ENCODE measurements at regions not wholly inside any gene's neighbourhood (a gene's known extent, or its start where the extent isn't known, plus 50 kb on each side); places are given as distances from the start of the nearest gene placed in this dataset.

DNA sequence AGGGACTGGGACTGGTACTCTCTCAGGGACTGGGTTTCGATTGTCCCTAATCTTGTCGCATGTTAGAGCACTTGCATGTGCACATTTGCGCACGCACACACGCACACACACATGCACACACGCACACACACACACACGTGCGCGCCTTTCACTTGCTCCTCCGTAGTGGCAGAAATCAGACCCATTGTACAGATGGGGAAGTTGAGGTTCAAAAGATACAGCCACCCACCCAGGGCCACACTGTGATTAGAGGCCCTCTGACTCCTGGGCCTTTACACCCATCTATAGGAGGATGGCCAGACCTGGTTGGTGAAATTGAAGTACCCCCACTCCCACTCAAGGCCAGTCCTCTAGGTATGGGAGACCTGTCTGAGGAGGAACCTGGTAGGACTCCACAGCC, 167.8 kb upstream of the LHX5 start:
- no peak for TF ChIP-seq CTCF (IDR thresholded peaks at IDR 0.05)
- DNase-seq (ENCODE audit: low spot score), result no peak
- no peak overlapping the region for H3K4me3 ChIP-seq
- no peak overlapping the region for H3K27ac ChIP-seq

GRCh38 chr12:113638460-113638775, 166.7 kb upstream of the LHX5 start:
- no peak overlapping the region for H3K4me3 ChIP-seq
- TF ChIP-seq CTCF (IDR thresholded peaks at IDR 0.05), result no peak
- no peak overlapping the region for H3K27ac ChIP-seq
- no peak for DNase-seq (ENCODE audit: low spot score)

DNA sequence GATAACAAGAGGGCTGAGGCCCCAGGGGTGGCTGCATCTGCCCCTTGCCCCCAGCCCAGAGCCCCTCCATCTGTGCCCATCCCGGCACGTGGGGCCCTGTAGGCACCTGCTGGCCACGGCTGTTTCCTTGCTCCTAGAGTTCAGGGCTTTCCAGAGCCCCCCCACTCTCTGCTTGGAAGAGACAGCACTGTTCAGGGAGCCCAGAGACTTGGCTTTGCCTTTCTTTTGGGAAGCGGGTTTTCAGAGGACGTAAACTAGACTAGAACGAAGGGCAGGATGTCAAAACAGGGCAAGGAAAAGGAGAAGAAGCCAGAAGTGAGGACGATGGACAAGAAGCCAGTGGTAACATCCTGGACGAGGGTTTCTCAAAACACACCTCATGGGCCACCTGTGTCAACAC, 163.3 kb upstream of the LHX5 start:
- Histone ChIP-seq H3K4me3 (no peak overlapping the region), H3K27ac (no peak overlapping the region)
- DNase-seq (ENCODE audit: low spot score), result no peak
- TF ChIP-seq CTCF (IDR thresholded peaks at IDR 0.05), result no peak

DNA sequence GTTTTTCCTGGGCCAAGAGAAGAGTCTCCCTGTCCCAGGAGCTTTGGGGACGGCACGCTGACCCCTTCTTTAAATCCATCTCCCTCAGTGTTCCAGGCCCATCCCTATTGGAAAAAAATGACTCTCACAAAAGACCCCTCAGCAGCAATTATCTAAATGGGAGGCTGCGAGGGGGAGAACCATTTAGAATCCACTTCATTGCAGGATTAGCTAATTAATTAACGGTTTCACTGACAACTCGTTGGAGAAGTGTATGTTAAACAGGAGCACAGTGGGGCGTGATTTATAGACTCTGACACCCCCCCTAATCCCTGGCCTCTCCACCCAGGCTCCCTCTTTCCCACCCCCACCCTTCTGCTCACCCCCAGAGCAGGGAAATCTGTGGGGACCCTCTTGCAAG, 162.8 kb upstream of the LHX5 start:
- Histone ChIP-seq H3K4me3 (no peak overlapping the region), H3K27ac (no peak overlapping the region)
- TF ChIP-seq CTCF (IDR thresholded peaks at IDR 0.05), result no peak
- DNase-seq (ENCODE audit: low spot score), result no peak

DNA sequence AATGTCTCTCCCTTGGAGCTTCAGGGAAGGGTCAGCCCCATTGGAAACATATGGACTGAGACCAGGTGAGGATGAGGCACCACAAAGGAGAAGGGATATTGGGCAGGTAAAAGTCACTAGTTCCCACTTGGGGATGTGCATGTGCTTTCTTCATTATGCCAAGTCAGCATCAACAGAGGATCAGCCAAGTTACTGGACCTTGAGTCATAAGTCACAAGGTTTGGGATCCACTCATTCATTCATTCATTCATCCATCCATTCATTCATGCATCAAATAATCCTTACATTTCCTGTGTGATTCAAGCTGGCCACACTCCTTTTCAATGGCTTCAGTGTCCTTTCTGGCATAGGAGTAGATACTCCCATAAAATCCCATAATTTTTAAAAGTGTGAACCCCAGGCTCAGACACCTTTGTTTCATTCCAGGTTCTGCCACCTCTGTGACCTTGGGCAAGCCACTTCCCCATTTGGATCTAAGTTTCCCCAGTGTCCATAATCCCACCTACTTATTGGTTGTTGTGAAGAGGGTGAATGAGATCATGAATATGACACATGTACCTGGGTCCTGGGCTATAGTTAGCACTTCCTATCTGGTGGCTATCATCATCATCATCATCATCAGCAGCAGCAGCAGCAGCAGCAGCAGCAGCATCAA, 162.1 kb upstream of the LHX5 start:
- no peak overlapping the region for H3K27ac ChIP-seq
- DNase-seq (ENCODE audit: low spot score), result no peak
- H3K4me3 ChIP-seq, result no peak overlapping the region
- no peak for TF ChIP-seq CTCF (IDR thresholded peaks at IDR 0.05)

DNA sequence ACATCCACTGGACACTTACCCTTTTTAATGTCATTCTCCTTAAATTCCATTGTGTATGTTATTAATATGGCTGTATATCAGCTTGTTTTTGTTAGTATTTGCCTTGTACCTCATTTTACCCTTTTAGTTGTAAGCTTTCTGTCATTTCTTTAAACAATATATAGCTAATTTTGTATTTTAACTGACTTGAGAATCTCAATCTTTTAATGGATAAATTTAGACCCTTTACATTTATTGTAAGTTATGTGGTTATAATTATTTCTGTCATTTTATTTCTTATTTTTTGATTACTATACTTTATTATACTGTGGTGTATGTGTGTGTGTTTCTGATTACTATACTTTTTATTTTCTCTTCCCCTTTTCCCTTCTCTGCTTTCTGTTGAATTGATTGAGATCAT, 159.0 kb upstream of the LHX5 start:
- no peak overlapping the region for H3K27ac ChIP-seq
- no peak overlapping the region for H3K4me3 ChIP-seq
- no peak for TF ChIP-seq CTCF (IDR thresholded peaks at IDR 0.05)

GRCh38 chr12:113625499-113625898, 153.8 kb upstream of the LHX5 start:
- TF ChIP-seq CTCF (IDR thresholded peaks at IDR 0.05), result no peak
- Histone ChIP-seq H3K4me3 (no peak overlapping the region), H3K27ac (no peak overlapping the region)
- DNase-seq (ENCODE audit: low spot score), result no peak

More for the DNA sequence above, 159.0 kb upstream of the LHX5 start:
- no peak for DNase-seq (ENCODE audit: low spot score)

Measured in coronary artery (tissue), 2 donors.